GM23338 (cell line): ENCODE measurements at regions not wholly inside any gene's neighbourhood (a gene's known extent, or its start where the extent isn't known, plus 50 kb on each side); places are given as distances from the start of the nearest gene placed in this dataset.

ENCODE experiments used
- ATAC-seq: fragments of 200-7000 bp; cut with Tn5 transposase; 3 replicates; pipeline ENCODE4 v1.9.1; 2020
- DNase-seq: peaks from one replicate; pipeline ENCODE4 v3.0.0-alpha.2; 2015; ENCODE audit warnings: low spot score
- H2AFZ ChIP-seq: fragments of 200-600 bp; sonication (generic); 2 replicates; pipeline ENCODE4 v1.8.0; 2016; ENCODE audit warnings: antibody characterized with exemption, mild to moderate bottlenecking, moderate library complexity
- H3F3A ChIP-seq: fragments of 200-600 bp; sonication (generic); replicated peaks from 2 replicates; pipeline ENCODE4 v1.8.0; 2017; ENCODE audit warnings: antibody characterized with exemption, mixed run types, low read depth
- H3K27ac ChIP-seq: fragments of 200-600 bp; sonication (generic); 2 replicates; pipeline ENCODE4 v1.6.1; 2016; ENCODE audit warnings: low read depth
- H3K27me3 ChIP-seq: fragments of 200-600 bp; sonication (generic); 2 replicates; pipeline ENCODE4 v1.8.0; 2016; ENCODE audit warnings: mild to moderate bottlenecking, mixed run types, moderate library complexity; ENCODE audit not compliant: insufficient read depth
- H3K36me3 ChIP-seq: fragments of 200-600 bp; sonication (generic); 2 replicates; pipeline ENCODE4 v1.8.0; 2016; ENCODE audit warnings: mild to moderate bottlenecking; ENCODE audit not compliant: insufficient read depth
- H3K4me1 ChIP-seq: fragments of 200-600 bp; sonication (generic); 2 replicates; pipeline ENCODE4 v1.8.0; 2016; ENCODE audit warnings: mild to moderate bottlenecking, moderate library complexity; ENCODE audit not compliant: insufficient read depth
- H3K4me2 ChIP-seq: fragments of 200-600 bp; sonication (generic); 2 replicates; pipeline ENCODE4 v1.7.1; 2017; ENCODE audit warnings: mixed run types
- H3K4me3 ChIP-seq: fragments of 200-600 bp; sonication (generic); 2 replicates; pipeline ENCODE4 v1.6.1; 2016; ENCODE audit warnings: mixed run types
- H3K79me2 ChIP-seq: fragments of 200-600 bp; sonication (generic); replicated peaks from 2 replicates; pipeline ENCODE4 v1.8.0; 2017; ENCODE audit warnings: mild to moderate bottlenecking; ENCODE audit not compliant: insufficient read depth
- H3K9me2 ChIP-seq: fragments of 200-600 bp; sonication (generic); 2 replicates; pipeline ENCODE4 v1.8.0; 2017; ENCODE audit not compliant: insufficient read depth
- H4K20me1 ChIP-seq: fragments of 200-600 bp; sonication (generic); replicated peaks from 2 replicates; pipeline ENCODE4 v1.8.0; 2017; ENCODE audit warnings: mild to moderate bottlenecking; ENCODE audit not compliant: insufficient read depth
- H3K27ac Mint-ChIP-seq: 2 replicates; pipeline ENCODE4 v1.8.0; 2020; ENCODE audit warnings: inconsistent platforms, mild to moderate bottlenecking, moderate library complexity, mixed read lengths
- H3K27me3 Mint-ChIP-seq: 3 replicates; pipeline ENCODE4 v1.8.0; 2022; ENCODE audit warnings: low read depth, mild to moderate bottlenecking, moderate library complexity, mixed read lengths, inconsistent platforms; ENCODE audit not compliant: insufficient read depth, poor library complexity
- H3K36me3 Mint-ChIP-seq: 3 replicates; pipeline ENCODE4 v1.8.0; 2021; ENCODE audit warnings: low read depth, mild to moderate bottlenecking, inconsistent platforms, moderate library complexity, mixed read lengths
- H3K4me1 Mint-ChIP-seq: 3 replicates; pipeline ENCODE4 v1.8.0; 2020; ENCODE audit warnings: mild to moderate bottlenecking, inconsistent platforms, mixed read lengths
- H3K4me3 Mint-ChIP-seq: 3 replicates; pipeline ENCODE4 v1.8.0; 2021; ENCODE audit warnings: moderate library complexity, mild to moderate bottlenecking, inconsistent platforms, mixed read lengths
- H3K9me3 Mint-ChIP-seq: 3 replicates; pipeline ENCODE4 v1.8.0; 2020; ENCODE audit warnings: moderate library complexity, mild to moderate bottlenecking, inconsistent platforms, mixed read lengths
- POLR2AphosphoS5 ChIP-seq: IDR thresholded peaks from 2 replicates; pipeline ENCODE4 v1.6.1; 2016; ENCODE audit warnings: antibody characterized with exemption, low read depth
- STAT1 ChIP-seq: IDR thresholded peaks from one replicate; pipeline ENCODE4 v1.6.1; 2016; ENCODE audit warnings: antibody characterized with exemption; ENCODE audit not compliant: unreplicated experiment
- TF ChIP-seq, protein P1 (sequence below): fragments of 250-450 bp; sonication (Bioruptor Pico); IDR thresholded peaks from 2 replicates; pipeline ENCODE4 v1.5.0; 2020; ENCODE audit warnings: mild to moderate bottlenecking, moderate library complexity
- TF ChIP-seq, protein P2 (sequence below): IDR thresholded peaks from one replicate; pipeline ENCODE4 v1.6.1; 2018; ENCODE audit warnings: antibody characterized with exemption; ENCODE audit not compliant: unreplicated experiment

DNA sequence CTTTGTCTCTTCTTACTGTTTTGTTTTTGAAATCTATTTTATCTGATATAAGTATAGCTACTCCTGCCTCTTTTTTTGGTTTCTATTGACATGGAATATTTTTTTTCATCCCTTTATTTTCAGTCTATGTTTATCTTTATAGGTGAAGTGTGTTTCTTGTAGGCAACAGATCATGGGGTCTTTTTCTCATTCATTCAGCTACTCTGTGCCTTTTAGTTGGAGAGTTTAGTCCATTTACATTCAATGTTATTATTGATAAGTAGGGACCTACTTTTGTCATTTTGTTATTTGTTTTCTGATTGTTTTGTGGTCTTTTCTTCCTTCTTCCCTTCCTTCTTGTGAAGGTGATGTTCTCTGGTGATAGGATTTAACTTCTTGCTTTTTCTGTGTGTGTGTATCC is 60.0 kb upstream of the STK39 start:
- H3K4me1 Mint-ChIP-seq = peaks cover 3% of the 10 kb centered on the region; the same call in 1 of the 3 replicates
- peaks cover 4% of the 10 kb centered on the region; the same call in 2 of the 3 replicates for H3K36me3 Mint-ChIP-seq
- H3K27ac Mint-ChIP-seq = no peak overlapping the region
- Histone ChIP-seq H3K27ac (no peak overlapping the region), H3F3A (no peaks in the 10 kb centered on the region), H3K4me1 (no peaks in the 10 kb centered on the region), H3K4me3 (no peak overlapping the region), H3K4me2 (no peak overlapping the region), H3K36me3 (no peaks in the 10 kb centered on the region), H3K9me2 (no peaks in the 10 kb centered on the region), H4K20me1 (no peaks in the 10 kb centered on the region), H2AFZ (no peak overlapping the region), H3K27me3 (no peaks in the 10 kb centered on the region), H3K79me2 (no peaks in the 10 kb centered on the region)
- H3K4me3 Mint-ChIP-seq = no peak overlapping the region
- DNase-seq = no peak
- no peak for ATAC-seq
- peaks cover 25% of the 10 kb centered on the region; the same call in 2 of the 3 replicates for H3K9me3 Mint-ChIP-seq
- H3K27me3 Mint-ChIP-seq = peaks cover 2% of the 10 kb centered on the region
- TF ChIP-seq STAT1 = no peak
- TF ChIP-seq, protein P1, sequence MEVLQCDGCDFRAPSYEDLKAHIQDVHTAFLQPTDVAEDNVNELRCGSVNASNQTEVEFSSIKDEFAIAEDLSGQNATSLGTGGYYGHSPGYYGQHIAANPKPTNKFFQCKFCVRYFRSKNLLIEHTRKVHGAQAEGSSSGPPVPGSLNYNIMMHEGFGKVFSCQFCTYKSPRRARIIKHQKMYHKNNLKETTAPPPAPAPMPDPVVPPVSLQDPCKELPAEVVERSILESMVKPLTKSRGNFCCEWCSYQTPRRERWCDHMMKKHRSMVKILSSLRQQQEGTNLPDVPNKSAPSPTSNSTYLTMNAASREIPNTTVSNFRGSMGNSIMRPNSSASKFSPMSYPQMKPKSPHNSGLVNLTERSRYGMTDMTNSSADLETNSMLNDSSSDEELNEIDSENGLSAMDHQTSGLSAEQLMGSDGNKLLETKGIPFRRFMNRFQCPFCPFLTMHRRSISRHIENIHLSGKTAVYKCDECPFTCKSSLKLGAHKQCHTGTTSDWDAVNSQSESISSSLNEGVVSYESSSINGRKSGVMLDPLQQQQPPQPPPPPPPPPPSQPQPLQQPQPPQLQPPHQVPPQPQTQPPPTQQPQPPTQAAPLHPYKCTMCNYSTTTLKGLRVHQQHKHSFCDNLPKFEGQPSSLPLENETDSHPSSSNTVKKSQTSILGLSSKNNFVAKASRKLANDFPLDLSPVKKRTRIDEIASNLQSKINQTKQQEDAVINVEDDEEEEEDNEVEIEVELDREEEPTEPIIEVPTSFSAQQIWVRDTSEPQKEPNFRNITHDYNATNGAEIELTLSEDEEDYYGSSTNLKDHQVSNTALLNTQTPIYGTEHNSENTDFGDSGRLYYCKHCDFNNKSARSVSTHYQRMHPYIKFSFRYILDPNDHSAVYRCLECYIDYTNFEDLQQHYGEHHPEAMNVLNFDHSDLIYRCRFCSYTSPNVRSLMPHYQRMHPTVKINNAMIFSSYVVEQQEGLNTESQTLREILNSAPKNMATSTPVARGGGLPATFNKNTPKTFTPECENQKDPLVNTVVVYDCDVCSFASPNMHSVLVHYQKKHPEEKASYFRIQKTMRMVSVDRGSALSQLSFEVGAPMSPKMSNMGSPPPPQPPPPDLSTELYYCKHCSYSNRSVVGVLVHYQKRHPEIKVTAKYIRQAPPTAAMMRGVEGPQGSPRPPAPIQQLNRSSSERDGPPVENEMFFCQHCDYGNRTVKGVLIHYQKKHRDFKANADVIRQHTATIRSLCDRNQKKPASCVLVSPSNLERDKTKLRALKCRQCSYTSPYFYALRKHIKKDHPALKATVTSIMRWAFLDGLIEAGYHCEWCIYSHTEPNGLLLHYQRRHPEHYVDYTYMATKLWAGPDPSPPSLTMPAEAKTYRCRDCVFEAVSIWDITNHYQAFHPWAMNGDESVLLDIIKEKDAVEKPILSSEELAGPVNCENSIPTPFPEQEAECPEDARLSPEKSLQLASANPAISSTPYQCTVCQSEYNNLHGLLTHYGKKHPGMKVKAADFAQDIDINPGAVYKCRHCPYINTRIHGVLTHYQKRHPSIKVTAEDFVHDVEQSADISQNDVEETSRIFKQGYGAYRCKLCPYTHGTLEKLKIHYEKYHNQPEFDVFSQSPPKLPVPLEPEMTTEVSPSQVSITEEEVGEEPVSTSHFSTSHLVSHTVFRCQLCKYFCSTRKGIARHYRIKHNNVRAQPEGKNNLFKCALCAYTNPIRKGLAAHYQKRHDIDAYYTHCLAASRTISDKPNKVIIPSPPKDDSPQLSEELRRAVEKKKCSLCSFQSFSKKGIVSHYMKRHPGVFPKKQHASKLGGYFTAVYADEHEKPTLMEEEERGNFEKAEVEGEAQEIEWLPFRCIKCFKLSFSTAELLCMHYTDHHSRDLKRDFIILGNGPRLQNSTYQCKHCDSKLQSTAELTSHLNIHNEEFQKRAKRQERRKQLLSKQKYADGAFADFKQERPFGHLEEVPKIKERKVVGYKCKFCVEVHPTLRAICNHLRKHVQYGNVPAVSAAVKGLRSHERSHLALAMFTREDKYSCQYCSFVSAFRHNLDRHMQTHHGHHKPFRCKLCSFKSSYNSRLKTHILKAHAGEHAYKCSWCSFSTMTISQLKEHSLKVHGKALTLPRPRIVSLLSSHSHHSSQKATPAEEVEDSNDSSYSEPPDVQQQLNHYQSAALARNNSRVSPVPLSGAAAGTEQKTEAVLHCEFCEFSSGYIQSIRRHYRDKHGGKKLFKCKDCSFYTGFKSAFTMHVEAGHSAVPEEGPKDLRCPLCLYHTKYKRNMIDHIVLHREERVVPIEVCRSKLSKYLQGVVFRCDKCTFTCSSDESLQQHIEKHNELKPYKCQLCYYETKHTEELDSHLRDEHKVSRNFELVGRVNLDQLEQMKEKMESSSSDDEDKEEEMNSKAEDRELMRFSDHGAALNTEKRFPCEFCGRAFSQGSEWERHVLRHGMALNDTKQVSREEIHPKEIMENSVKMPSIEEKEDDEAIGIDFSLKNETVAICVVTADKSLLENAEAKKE = no peak
- TF ChIP-seq POLR2AphosphoS5 = no peak
- TF ChIP-seq, protein P2, sequence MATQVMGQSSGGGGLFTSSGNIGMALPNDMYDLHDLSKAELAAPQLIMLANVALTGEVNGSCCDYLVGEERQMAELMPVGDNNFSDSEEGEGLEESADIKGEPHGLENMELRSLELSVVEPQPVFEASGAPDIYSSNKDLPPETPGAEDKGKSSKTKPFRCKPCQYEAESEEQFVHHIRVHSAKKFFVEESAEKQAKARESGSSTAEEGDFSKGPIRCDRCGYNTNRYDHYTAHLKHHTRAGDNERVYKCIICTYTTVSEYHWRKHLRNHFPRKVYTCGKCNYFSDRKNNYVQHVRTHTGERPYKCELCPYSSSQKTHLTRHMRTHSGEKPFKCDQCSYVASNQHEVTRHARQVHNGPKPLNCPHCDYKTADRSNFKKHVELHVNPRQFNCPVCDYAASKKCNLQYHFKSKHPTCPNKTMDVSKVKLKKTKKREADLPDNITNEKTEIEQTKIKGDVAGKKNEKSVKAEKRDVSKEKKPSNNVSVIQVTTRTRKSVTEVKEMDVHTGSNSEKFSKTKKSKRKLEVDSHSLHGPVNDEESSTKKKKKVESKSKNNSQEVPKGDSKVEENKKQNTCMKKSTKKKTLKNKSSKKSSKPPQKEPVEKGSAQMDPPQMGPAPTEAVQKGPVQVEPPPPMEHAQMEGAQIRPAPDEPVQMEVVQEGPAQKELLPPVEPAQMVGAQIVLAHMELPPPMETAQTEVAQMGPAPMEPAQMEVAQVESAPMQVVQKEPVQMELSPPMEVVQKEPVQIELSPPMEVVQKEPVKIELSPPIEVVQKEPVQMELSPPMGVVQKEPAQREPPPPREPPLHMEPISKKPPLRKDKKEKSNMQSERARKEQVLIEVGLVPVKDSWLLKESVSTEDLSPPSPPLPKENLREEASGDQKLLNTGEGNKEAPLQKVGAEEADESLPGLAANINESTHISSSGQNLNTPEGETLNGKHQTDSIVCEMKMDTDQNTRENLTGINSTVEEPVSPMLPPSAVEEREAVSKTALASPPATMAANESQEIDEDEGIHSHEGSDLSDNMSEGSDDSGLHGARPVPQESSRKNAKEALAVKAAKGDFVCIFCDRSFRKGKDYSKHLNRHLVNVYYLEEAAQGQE = no peak
